DND-41 (cell line): ENCODE measurements at regions not wholly inside any gene's neighbourhood (a gene's known extent, or its start where the extent isn't known, plus 50 kb on each side); places are given as distances from the start of the nearest gene placed in this dataset.

Source experiments
- CTCF ChIP-seq: IDR thresholded peaks from 2 replicates; pipeline ENCODE4 v1.5.1; 2012; ENCODE audit warnings: borderline replicate concordance, low read length, moderate library complexity, mild to moderate bottlenecking; ENCODE audit not compliant: poor library complexity, severe bottlenecking; ENCODE audit errors: extremely low read depth
- EZH2 ChIP-seq: IDR thresholded peaks from 3 replicates; pipeline ENCODE4 v1.6.1; 2012; ENCODE audit warnings: borderline replicate concordance, low read depth, mild to moderate bottlenecking, moderate library complexity, low read length, inconsistent platforms; ENCODE audit not compliant: severe bottlenecking

- TF ChIP-seq CTCF = no peak
- TF ChIP-seq EZH2 = no peak
Measured at GRCh38 chr14:100666851-100667250, 59.8 kb upstream of the DLK1 start.
